GM12864 (cell line): ENCODE measurements at regions not wholly inside any gene's neighbourhood (a gene's known extent, or its start where the extent isn't known, plus 50 kb on each side); places are given as distances from the start of the nearest gene placed in this dataset.

ENCODE experiments used
- DNase-seq: peaks from one replicate; pipeline ENCODE4 v3.0.0-alpha.2; 2011; ENCODE audit warnings: low read depth
- H3K4me3 ChIP-seq: 2 replicates; pipeline ENCODE4 v1.5.1; 2011; ENCODE audit warnings: mild to moderate bottlenecking, low read depth, low read length, control low read depth
- CTCF ChIP-seq: IDR thresholded peaks from 2 replicates; pipeline ENCODE4 v1.5.1; 2011; ENCODE audit warnings: low read depth, mild to moderate bottlenecking, moderate library complexity, low read length, control low read depth, inconsistent platforms; ENCODE audit errors: missing control alignments

GRCh38 chr10:59106441-59106840 lies 70.0 kb upstream of the PHYHIPL start:
- no peak overlapping the region for H3K4me3 ChIP-seq
- DNase-seq = no peak
- TF ChIP-seq CTCF = no peak

- TF ChIP-seq CTCF = no peak
- DNase-seq = no peak
- H3K4me3 ChIP-seq = no peak overlapping the region
Observed at GRCh38 chr10:59107147-59107546, 69.3 kb upstream of the PHYHIPL start.

- DNase-seq = no peak
- TF ChIP-seq CTCF = no peak
- no peak overlapping the region for H3K4me3 ChIP-seq
Observed at GRCh38 chr10:59108296-59108870, 68.1 kb upstream of the PHYHIPL start.

- no peak for DNase-seq
- no peak overlapping the region for H3K4me3 ChIP-seq
- no peak for TF ChIP-seq CTCF
Observed at GRCh38 chr10:59108886-59109288, 67.6 kb upstream of the PHYHIPL start.

GRCh38 chr10:59109826-59110225 lies 66.6 kb upstream of the PHYHIPL start:
- no peak for TF ChIP-seq CTCF
- DNase-seq = no peak
- no peak overlapping the region for H3K4me3 ChIP-seq

- DNase-seq = no peak
- TF ChIP-seq CTCF = no peak
- H3K4me3 ChIP-seq = no peak overlapping the region
Observed at GRCh38 chr10:59124187-59124586, 52.3 kb upstream of the PHYHIPL start.

GRCh38 chr10:59125666-59126065 lies 50.8 kb upstream of the PHYHIPL start:
- no peak for DNase-seq
- TF ChIP-seq CTCF = no peak
- no peak overlapping the region for H3K4me3 ChIP-seq
